Renal cortex interstitium (tissue), 11 donors: ENCODE measurements at regions not wholly inside any gene's neighbourhood (a gene's known extent, or its start where the extent isn't known, plus 50 kb on each side); places are given as distances from the start of the nearest gene placed in this dataset.

Experiments used
- DNase-seq, 11 donors: peaks; one replicate each; pipeline ENCODE4 v3.0.0-alpha.2; 2013; ENCODE audit warnings: low read depth in 9 of 11, low spot score in 4 of 11; ENCODE audit errors: extremely low read depth in 1 of 11

DNA sequence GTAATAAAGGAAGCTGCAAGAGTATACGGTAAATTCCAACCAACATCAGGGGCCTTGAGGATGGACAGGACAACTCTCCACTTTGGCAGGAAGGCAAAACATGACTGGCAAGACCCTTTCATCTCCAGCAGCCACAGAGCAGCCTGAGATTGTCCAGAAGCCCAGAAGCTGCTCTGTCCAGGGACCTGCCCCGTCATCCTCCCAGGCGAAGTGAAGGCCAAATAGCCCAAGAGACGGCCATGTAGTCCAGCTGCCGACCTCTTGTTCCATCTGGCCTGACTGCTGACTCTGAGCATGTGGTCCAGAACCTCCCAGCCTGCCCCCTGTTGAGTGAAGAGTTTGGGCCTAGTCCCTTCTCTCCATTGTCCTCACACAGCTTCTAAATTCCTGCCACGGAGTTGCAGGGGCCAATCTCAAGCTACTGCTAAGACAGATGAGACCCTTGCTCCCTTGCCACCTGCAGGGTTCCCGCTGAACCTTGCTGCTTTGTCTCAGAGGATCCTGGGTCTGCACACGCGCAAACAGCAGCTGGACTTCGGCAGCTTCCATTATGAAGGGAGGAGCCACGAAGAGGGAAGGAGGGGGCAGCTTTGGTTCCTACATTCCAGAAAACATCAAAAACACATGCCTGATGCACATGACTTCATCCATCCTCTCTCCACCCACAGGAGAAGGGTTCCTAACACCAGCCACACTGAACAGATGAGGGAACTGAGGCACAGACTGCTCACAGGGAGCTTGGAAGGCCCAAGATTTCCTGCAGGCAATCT lies 196.9 kb downstream of the KATNAL1 start:
- no peak for DNase-seq

DNA sequence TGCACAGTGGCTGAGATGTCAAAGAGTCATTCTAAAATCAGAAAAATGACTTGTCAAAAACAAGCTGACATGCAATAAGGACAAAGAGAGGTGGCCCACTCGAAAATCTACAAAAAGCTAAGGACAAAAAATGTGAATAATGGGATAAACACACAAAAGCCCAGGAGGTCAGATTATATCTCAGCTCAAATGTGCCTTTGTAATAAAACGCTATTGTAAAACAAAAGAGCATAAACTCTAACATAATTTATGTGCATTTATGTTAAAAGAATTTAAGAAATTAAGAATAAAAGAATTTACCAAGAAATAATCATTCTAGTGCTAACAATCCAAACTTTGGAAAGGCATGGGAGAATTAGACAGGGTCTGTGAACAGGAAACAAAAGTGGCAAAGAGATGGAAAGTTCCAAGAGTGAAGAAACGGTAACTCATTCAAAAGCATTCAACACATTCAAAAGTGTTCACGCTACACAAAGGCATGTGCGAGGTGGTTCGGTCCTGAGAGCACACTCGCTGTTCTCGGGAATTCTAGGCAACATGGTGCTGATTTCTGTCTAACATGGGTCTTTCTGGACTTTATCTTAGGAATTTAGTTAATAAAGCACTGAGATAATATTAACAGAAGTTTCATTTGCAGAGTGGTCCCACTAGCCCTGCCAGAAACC lies 197.7 kb downstream of the KATNAL1 start:
- no peak for DNase-seq

DNA sequence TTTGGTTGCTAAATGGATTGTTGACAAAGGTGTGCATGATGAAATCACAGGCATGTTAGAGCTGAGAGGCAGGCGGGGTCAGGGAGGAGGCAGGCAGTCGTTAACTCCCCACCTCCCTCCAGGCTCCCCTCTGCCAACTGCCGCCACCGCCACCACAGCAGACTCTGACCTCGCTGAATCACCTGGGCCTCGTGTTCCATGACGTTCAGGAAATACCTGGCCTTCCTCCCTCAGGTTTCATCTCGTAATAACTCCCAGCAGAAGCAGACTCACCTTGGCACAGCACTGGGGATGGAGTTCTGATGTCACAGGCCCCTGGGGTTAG lies 198.5 kb downstream of the KATNAL1 start:
- peak in 1 of 11 donors; percentile 47 for DNase-seq

DNA sequence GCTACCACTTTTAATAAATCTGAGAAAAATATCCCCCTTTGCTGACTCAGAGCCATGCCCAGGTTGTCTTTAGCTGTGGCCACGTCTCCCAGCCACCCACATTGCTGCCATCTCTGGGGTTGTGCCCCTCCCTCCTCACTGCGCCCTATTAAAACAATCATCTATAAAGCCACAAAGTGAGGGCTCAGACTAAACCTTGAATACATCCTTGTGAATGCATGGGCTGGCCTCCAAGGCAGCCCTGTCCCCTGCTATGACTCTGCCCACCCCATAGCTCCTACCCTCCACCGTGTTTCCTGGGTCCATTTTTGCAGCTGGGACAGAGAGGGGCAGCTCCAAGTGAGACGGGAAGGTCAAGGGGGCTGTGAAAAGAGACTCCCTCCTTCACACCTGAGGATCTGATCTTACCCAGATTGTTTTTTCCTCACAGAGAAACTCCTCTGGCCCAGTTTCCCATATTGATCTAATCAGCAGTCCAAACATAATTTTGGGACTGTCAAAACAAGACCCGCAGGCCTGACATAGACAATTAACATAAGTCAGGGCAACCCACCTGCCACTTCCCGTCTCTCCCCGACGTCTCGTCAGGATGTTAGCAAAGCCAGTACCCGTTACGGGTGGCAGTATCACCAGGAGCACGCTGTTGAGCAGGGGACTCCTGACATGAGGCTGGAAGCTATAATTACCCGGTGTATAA lies 199.0 kb downstream of the KATNAL1 start:
- no peak for DNase-seq

DNA sequence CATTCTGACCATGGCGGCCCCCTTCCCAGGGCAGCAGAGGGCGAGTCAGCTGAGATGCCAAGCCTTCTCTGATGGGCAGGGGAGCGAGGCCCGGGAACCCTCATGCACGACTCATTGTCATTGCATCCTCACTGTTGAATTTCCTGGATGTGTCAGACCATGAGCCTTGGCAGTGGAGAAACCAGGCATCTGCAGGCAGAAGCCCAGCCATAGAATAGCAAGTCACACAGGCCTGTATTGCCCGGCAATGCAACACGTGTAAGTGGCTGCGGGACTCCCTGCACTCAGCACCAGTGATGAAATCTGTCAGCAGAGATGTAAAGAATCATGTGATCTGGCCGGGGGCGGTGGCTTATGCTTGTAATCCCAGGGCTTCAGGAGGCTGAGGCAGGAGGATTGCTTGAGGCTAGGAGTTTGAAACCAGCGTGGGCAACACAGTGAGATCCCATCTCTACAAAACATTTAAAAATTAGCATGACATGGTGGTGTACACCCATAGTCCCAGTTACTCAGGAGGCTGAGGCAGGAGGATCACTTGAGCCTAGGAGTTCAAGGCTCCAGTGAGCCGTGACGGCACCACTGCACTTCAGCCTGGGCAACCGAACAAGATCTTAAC lies 199.7 kb downstream of the KATNAL1 start:
- DNase-seq = no peak

DNA sequence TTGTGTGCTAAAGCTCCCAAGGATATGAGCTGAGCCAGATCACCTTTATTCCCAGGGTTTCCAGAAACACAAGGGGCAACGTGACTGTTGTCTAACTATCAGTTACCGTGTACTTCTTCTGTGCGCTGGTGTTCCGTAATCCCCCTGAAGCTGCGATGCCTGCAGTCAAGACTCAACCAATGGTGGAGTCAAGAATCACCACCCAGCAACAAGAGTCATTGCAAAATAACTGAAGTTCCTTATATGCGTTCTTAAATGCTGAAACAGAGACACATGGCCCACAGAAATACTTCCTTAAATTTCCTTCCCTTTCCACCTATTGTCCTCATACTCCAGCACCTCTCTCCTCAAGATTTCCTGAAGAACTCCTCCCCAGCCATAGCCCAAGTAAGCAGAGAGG lies 200.2 kb downstream of the KATNAL1 start:
- DNase-seq = no peak

DNA sequence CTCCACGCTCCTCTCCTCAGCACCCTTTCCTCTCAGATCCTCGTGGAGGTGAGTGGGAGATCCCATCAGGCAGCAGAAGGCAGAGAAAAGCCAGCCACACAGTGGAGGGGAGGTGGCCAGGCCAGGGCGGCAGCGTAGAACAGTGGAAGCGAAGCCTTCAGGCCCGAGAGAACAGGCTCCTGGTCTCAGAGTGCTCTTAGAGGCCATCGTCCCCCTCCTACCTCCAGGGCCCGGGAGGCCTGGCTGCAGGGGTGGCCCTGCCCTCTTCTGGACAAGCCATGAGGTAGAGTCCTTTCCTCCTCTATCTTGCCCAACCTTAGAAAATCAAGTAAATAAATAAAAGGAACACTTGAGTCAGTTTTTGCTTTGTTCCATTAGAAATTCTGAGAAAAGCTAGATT lies 202.0 kb downstream of the KATNAL1 start:
- no peak for DNase-seq

DNA sequence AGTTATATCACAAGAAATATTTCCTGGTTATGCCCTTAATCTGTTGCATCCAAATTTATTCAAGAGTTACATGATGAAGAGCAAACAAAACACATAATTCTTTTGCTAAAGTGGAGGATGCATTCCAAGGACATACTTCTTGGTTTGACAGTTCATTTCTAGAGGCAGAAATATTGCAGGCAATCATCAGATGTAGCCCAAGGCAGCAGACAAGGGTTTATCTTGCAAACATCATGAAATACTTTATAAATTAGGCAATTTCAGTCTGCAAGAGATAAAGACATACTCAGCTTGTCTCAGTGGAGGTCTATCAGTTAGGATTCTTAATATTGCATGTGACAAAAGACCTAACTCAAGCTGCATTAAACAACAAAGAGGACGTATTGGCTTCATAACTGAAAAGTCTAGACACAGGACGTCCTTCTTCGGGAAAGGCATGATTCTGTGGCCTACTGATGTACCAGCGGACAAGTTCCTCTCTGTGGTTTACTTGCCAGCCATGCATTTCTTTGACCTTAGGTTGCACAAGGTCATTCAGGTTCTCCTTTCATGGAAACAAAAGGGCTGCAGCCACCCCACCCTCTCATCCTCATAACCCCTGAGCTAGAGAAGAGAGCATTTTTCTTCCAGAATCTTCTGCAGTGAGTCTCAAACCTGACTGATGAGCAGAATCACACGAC lies 204.1 kb downstream of the KATNAL1 start:
- DNase-seq = no peak

DNA sequence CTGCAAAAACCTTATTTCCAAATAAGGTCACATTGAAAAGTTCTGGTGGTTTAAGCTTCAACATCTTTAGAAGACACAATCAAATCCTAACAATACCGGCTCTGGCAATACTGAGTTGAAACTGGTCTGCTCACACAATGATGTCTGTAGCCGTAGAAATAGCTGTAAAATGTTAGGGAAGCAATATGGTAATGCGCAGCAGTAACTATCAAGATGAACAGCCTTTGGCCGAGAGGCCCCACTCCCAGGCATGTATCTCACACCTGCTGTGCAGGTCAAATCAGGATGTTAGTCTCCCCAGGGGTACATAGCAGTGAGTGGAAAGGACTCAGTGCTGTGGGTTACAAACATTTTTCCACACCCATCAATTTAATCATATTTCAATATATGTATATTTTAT lies 207.1 kb downstream of the KATNAL1 start:
- no peak for DNase-seq

DNA sequence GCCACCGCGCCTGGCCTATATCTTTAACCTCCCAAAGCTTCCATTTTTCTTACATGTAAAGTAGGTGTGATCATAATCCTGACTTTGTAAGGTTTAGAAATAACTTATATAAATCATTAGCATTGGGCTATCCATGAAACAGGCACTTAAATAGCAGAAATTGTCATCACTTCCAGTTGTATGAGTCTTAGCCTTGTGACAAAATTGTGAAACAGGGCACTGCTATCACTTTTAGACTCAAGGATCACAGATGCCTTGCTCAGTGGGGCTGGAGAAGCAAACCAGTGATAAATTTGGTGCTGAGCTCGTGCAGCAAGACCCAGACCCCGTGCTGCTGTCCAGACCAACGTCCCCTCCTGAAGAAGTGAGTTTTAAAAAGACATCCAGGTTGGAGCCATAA lies 209.7 kb downstream of the KATNAL1 start:
- DNase-seq = no peak

DNA sequence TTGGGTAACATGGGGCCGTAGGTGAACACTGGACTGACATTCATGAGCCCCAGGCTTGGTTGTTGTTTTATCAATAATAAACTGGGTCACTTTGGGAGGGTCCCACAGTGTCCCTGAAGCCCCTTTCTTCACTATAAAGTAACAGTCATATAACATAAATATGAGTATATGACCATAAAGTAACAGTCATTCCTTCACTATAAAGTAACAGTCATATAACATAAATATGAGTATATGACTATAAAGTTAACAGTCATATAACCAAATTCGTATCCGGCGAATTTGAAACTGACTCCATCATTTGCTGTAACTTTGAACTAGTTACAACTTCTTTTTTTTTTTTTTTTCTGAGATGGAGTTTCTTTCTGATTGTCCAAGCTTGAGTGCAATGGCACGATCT lies 210.3 kb downstream of the KATNAL1 start:
- DNase-seq = no peak

DNA sequence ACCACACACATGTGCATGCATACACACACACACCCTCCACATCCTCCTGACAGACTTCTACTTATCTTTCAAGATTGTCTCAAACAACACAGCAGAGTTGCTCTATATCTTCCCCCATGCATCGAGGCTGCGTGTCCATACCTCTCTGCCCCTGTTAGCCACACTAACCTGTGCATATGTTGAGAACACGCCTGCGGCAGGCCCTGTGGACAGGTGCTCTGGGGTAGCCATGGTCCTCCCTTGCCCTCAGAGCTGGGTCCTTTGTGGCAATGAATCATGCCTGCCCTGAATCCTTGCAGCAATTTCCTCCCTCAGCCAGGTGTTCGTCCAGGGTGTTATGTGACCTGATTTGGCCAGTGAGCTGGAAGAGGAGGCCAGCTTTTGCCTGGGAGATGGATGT lies 213.3 kb downstream of the KATNAL1 start:
- DNase-seq = no peak

DNA sequence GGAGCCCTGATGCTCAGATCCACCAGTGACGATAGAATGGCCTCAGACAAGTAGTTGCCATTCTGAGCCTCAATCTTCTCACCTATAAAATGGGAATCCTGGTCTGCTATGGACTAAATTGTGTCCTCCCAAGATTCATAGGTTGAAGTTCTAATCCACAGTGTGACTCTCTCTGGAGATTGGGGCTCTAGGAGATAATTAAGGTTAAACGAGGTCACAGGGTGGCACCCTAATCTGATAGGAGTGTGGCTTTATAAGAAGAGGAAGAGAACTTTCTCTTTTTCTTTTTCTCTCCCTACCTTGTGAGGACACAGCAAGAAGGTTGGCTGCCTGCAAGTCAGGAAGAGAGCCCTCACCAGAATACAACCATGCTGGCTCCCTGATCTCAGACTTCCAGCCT lies 214.1 kb downstream of the KATNAL1 start:
- DNase-seq = no peak

DNA sequence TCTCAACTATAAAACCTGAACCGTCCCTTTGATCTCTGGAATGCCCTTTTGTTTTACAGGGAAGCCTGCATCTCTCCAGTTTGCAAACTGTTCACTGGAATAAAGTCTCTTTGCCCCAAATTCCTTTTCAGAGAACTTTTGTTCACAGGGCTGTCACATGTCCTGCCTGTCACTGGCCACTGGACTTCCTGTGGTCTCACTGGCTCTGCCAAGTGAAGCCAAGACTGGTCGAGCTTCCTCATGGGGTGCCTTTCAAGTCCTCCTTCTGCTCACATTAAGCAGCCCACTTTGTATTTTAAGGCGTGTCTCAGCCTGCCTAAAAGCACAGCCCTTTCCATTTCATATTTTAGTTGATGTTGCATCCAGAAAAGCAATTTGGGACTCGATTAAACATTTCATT lies 215.7 kb downstream of the KATNAL1 start:
- DNase-seq = no peak

DNA sequence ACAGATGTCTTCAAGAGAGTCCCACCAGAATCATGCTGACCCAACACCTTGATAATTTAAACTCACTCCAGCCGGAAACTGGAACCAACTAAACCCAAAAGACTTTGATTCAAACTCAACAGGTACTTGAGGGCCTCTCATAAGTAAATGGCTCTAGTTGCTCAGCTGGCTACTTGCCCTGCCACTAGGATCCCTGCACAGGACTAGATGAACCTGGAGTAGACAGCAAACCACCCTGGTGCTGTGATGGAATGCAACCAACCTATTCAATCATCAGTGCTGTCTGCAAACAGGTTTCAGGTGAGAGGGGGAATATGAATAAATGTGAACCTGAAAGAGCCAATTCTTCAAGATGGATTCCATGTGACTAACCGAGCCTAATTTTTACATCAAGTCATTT lies 216.3 kb downstream of the KATNAL1 start:
- DNase-seq = no peak

DNA sequence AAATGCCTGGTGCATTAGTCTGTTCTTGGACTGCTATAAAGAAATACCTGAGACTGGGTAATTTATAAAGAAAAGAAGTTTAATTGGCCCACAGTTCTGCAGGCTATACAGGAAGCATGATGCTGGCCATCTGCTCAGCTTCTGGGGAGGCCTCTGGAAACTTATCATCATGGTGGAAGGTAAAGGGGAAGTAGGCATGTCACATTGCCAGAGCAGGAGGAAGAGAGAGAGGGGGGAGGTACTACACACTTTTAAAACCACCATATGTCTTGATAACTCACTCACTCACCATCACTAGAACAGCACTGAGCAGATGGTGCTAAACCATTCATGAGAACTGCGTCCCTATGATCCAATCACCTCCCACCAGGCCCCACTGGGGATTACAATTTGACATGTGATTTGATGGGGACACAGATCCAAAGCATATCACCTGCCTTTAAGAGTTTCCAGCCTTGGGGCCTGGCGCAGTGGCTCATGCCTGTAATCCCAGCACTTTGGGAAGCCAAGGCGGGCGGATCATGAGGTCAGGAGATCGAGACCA lies 219.0 kb downstream of the KATNAL1 start:
- DNase-seq = no peak

DNA sequence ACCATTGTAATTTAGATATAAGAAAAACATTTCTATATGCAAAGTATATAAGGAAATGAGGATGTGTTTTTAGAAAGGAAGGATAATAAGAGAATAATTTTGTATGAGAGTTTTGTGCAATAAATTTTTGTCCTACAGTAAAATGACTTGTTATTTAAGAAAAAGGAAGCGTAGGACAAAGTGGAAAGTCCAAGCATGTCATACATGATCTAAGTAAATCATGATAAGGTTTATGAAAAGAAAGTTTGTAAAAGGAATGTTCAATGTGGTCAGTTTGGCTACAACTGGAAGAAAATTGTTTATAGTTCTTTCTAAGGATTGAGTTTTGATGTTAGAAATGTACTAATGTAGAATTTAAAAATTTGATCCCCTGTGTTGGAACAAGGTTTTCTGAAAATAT lies 222.3 kb downstream of the KATNAL1 start:
- no peak for DNase-seq

DNA sequence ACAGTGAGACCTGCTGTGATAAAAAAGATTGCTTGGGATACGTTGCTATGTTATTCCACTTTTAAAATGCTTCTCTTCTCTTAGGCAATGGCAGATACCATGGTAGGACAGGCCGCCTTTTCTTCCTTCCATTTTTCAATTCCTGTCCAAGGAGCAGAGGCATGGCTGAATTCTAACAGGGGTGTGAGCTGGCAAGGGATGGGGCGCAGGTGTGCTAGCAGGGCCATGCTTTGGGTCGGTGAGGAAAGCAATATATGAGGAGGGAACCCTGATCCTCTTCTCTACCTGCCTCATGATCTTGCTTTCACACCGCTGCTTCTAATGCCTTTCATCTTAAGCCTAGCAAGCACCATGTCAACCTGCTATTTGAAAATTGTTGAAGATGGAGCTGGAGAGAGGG lies 225.0 kb downstream of the KATNAL1 start:
- DNase-seq = no peak

DNA sequence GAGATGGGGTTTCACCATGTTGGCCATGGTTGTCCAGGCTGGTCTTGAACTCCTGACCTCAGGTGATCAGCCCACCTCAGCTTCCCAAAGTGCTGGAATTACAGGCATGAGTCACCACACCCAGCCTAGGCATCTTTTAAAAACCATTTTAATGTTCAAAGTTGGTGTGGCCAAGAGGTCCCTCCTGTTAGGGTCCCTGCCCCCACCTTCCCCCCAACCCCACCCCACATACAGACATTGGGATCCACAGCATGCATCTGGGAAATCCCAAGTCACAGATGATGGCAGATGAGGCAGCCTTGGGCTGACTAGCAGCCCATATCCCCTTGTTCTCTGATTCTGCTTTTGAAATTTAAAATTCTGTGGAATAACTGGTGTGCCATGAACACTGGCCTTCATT lies 226.0 kb downstream of the KATNAL1 start:
- no peak for DNase-seq
